ENCODE measurements at regions not wholly inside any gene's neighbourhood (a gene's known extent, or its start where the extent isn't known, plus 50 kb on each side); places are given as distances from the start of the nearest gene placed in this dataset.

DNA sequence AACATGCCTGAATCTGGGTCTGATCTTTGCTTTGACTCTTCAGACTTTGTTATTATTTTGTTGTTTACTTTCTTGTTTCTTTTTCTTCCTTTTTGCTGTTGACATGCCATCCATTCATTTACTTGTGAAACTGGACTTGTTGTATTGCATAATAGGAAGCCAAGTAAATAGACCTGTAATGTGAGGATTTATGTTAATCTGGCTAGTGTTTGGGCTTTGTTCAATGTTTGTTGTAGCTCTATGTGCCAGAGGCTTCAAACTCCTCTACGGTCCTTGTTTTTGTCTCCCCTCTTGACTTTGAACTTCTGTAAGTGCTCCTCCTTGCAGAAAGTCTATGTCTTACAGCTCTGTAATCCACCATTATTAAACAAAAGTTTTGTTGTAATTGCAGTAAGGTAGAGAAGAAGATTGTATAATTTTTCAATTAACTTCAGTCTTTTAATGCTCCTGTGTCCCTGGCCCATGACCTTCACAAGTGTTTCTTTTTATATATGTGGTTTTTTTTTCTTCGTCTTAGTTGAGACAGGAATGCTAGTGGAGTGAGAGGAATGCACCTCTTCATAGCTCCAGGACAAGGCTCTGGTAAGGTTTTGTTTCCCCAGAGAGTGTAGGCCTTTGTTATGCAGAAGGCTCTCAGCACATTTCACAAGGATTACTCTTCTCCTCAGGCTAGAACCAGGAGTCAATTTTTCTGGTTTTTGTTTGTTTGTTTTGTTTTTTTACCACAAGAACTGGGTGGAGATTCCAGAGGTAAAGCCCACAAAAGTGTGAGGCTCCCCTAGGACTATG, 1061.8 kb upstream of the CITED2 start:
- Histone ChIP-seq H3K36me3 (ENCODE audit: insufficient read depth, low read length) (no peaks in the 10 kb centered on the region), H3K9me3 (ENCODE audit: low read depth, low read length) (peaks cover 8% of the 10 kb centered on the region), H3K4me3 (ENCODE audit: insufficient read depth, low read length) (no peak overlapping the region), H4K20me1 (ENCODE audit: insufficient read depth, low read length) (no peaks in the 10 kb centered on the region), H2AFZ (ENCODE audit: low read length) (peak overlapping the region; percentile 53), H3K27ac (ENCODE audit: low read depth, low read length) (peak overlapping the region; percentile 63), H3K4me1 (ENCODE audit: insufficient read depth, low read length) (peaks cover 15% of the 10 kb centered on the region), H3K27me3 (ENCODE audit: insufficient read depth, low read length) (no peaks in the 10 kb centered on the region), H3K4me2 (ENCODE audit: insufficient read depth, low read length) (no peak overlapping the region), H3K79me2 (ENCODE audit: insufficient read depth, low read length) (no peaks in the 10 kb centered on the region)
- peak; percentile 5 for DNase-seq (ENCODE audit: insufficient read length, low spot score, missing footprints)
- TF ChIP-seq, protein P1, sequence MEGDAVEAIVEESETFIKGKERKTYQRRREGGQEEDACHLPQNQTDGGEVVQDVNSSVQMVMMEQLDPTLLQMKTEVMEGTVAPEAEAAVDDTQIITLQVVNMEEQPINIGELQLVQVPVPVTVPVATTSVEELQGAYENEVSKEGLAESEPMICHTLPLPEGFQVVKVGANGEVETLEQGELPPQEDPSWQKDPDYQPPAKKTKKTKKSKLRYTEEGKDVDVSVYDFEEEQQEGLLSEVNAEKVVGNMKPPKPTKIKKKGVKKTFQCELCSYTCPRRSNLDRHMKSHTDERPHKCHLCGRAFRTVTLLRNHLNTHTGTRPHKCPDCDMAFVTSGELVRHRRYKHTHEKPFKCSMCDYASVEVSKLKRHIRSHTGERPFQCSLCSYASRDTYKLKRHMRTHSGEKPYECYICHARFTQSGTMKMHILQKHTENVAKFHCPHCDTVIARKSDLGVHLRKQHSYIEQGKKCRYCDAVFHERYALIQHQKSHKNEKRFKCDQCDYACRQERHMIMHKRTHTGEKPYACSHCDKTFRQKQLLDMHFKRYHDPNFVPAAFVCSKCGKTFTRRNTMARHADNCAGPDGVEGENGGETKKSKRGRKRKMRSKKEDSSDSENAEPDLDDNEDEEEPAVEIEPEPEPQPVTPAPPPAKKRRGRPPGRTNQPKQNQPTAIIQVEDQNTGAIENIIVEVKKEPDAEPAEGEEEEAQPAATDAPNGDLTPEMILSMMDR (IDR thresholded peaks at IDR 0.05; ENCODE audit: extremely low read depth, low read depth, low read length) = no peak

- Histone ChIP-seq H3K36me3 (ENCODE audit: insufficient read depth, low read length) (no peaks in the 10 kb centered on the region), H3K27me3 (ENCODE audit: insufficient read depth, low read length) (no peaks in the 10 kb centered on the region), H3K4me3 (ENCODE audit: insufficient read depth, low read length) (no peak overlapping the region), H3K79me2 (ENCODE audit: insufficient read depth, low read length) (no peaks in the 10 kb centered on the region), H2AFZ (ENCODE audit: low read length) (no peak overlapping the region), H3K9me3 (ENCODE audit: low read depth, low read length) (peaks cover 8% of the 10 kb centered on the region), H3K27ac (ENCODE audit: low read depth, low read length) (no peak overlapping the region), H3K4me2 (ENCODE audit: insufficient read depth, low read length) (no peak overlapping the region), H3K4me1 (ENCODE audit: insufficient read depth, low read length) (peaks cover 13% of the 10 kb centered on the region), H4K20me1 (ENCODE audit: insufficient read depth, low read length) (no peaks in the 10 kb centered on the region)
- TF ChIP-seq, protein P1 (IDR thresholded peaks at IDR 0.05; ENCODE audit: extremely low read depth, low read depth, low read length) = no peak
- no peak for DNase-seq (ENCODE audit: insufficient read length, low spot score, missing footprints)
Measured at GRCh38 chr6:140434761-140435160, 1060.3 kb upstream of the CITED2 start.

- H3K27ac ChIP-seq (ENCODE audit: low read depth, low read length) = no peak overlapping the region
- TF ChIP-seq, protein P1 (IDR thresholded peaks at IDR 0.05; ENCODE audit: extremely low read depth, low read depth, low read length) = no peak
- H2AFZ ChIP-seq (ENCODE audit: low read length) = no peak overlapping the region
- H3K4me2 ChIP-seq (ENCODE audit: insufficient read depth, low read length) = no peak overlapping the region
- no peak for DNase-seq (ENCODE audit: insufficient read length, low spot score, missing footprints)
- H3K4me1 ChIP-seq (ENCODE audit: insufficient read depth, low read length) = peaks cover 10% of the 10 kb centered on the region
- H3K36me3 ChIP-seq (ENCODE audit: insufficient read depth, low read length) = no peaks in the 10 kb centered on the region
- H3K27me3 ChIP-seq (ENCODE audit: insufficient read depth, low read length) = no peaks in the 10 kb centered on the region
- H3K4me3 ChIP-seq (ENCODE audit: insufficient read depth, low read length) = no peak overlapping the region
- H3K9me3 ChIP-seq (ENCODE audit: low read depth, low read length) = peaks cover 8% of the 10 kb centered on the region
- H3K79me2 ChIP-seq (ENCODE audit: insufficient read depth, low read length) = no peaks in the 10 kb centered on the region
- no peaks in the 10 kb centered on the region for H4K20me1 ChIP-seq (ENCODE audit: insufficient read depth, low read length)
Measured at GRCh38 chr6:140433072-140433471, 1058.6 kb upstream of the CITED2 start.

GRCh38 chr6:140427842-140428241, 1053.4 kb upstream of the CITED2 start:
- Histone ChIP-seq H3K36me3 (ENCODE audit: insufficient read depth, low read length) (no peaks in the 10 kb centered on the region), H3K27ac (ENCODE audit: low read depth, low read length) (no peak overlapping the region), H2AFZ (ENCODE audit: low read length) (no peak overlapping the region), H3K79me2 (ENCODE audit: insufficient read depth, low read length) (no peaks in the 10 kb centered on the region), H3K27me3 (ENCODE audit: insufficient read depth, low read length) (no peaks in the 10 kb centered on the region), H3K4me2 (ENCODE audit: insufficient read depth, low read length) (no peak overlapping the region), H3K9me3 (ENCODE audit: low read depth, low read length) (peaks cover 2% of the 10 kb centered on the region), H4K20me1 (ENCODE audit: insufficient read depth, low read length) (no peaks in the 10 kb centered on the region), H3K4me1 (ENCODE audit: insufficient read depth, low read length) (no peaks in the 10 kb centered on the region), H3K4me3 (ENCODE audit: insufficient read depth, low read length) (no peak overlapping the region)
- no peak for DNase-seq (ENCODE audit: insufficient read length, low spot score, missing footprints)
- TF ChIP-seq, protein P1 (IDR thresholded peaks at IDR 0.05; ENCODE audit: extremely low read depth, low read depth, low read length) = no peak
